ENCODE measurements at regions not wholly inside any gene's neighbourhood (a gene's known extent, or its start where the extent isn't known, plus 50 kb on each side); places are given as distances from the start of the nearest gene placed in this dataset.

DNA sequence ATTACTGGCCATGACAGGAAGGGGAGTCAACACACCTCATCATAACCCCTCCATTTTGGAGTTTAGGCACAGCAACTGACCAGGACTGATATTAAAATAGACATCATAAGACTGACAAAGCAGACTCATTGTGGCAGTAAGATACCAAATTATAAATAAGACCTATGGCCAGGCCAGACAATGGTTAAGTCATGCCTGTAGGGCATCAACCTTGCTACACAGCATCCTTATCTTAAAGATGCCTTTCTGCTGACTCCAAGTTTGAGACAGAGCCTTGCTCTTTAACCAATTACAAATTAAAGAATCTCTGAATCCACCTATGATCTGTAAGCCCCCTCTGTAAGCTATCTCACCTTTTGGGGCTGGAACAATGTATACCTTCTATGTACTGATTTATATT, 65.5 kb downstream of the VCX2 start:
- Histone ChIP-seq H3K79me2 (ENCODE audit: control insufficient read depth, low read length) (no peaks in the 10 kb centered on the region), H3K27me3 (ENCODE audit: control insufficient read depth, low read length) (no peaks in the 10 kb centered on the region), H3K4me1 (ENCODE audit: control insufficient read depth, low read length) (no peaks in the 10 kb centered on the region), H3K9me2 (replicated peaks; ENCODE audit: control insufficient read depth, low read length) (no peaks in the 10 kb centered on the region), H4K20me1 (ENCODE audit: control insufficient read depth, insufficient read depth, low read depth, low read length) (no peaks in the 10 kb centered on the region), H3K4me2 (ENCODE audit: low read length) (no peak overlapping the region), H3K27ac (ENCODE audit: low read depth, low read length) (no peak overlapping the region), H3K36me3 (ENCODE audit: control insufficient read depth, low read length) (no peaks in the 10 kb centered on the region), H3K4me3 (ENCODE audit: low read length) (no peak overlapping the region), H3F3A (ENCODE audit: control insufficient read depth, insufficient read depth) (no peaks in the 10 kb centered on the region), H3K9me3 (ENCODE audit: control insufficient read depth, insufficient read depth, low read length) (no peaks in the 10 kb centered on the region)
- no peak for TF ChIP-seq EZH2phosphoT487 (IDR thresholded peaks at IDR 0.05; ENCODE audit: borderline replicate concordance, low read length)
- TF ChIP-seq, protein P1, sequence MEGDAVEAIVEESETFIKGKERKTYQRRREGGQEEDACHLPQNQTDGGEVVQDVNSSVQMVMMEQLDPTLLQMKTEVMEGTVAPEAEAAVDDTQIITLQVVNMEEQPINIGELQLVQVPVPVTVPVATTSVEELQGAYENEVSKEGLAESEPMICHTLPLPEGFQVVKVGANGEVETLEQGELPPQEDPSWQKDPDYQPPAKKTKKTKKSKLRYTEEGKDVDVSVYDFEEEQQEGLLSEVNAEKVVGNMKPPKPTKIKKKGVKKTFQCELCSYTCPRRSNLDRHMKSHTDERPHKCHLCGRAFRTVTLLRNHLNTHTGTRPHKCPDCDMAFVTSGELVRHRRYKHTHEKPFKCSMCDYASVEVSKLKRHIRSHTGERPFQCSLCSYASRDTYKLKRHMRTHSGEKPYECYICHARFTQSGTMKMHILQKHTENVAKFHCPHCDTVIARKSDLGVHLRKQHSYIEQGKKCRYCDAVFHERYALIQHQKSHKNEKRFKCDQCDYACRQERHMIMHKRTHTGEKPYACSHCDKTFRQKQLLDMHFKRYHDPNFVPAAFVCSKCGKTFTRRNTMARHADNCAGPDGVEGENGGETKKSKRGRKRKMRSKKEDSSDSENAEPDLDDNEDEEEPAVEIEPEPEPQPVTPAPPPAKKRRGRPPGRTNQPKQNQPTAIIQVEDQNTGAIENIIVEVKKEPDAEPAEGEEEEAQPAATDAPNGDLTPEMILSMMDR (IDR thresholded peaks at IDR 0.05; ENCODE audit: low read depth, low read length, poor library complexity, severe bottlenecking), result no peak

DNA sequence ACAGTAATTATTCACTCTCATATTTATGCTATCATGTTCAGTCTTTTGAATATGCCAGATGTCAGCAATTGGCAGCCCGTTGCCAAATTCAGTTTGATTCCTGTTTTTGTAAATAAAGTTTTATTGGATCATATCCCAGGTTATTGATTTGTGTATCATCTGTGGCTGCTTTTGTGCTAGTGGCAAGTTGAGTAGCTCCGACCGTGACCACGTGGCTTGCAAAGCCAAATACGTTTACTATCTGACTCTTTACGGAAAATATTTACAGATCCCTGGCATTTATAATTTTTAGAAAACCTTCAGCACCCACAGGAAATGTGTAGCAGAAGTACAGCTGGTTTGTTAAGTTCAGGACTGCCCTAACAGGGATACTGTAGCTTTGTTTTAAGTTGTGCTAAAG, 67.4 kb downstream of the VCX2 start:
- H3K9me2 ChIP-seq (replicated peaks; ENCODE audit: control insufficient read depth, low read length), result no peaks in the 10 kb centered on the region
- no peaks in the 10 kb centered on the region for H3K9me3 ChIP-seq (ENCODE audit: control insufficient read depth, insufficient read depth, low read length)
- no peaks in the 10 kb centered on the region for H3K36me3 ChIP-seq (ENCODE audit: control insufficient read depth, low read length)
- no peaks in the 10 kb centered on the region for H3K4me1 ChIP-seq (ENCODE audit: control insufficient read depth, low read length)
- TF ChIP-seq EZH2phosphoT487 (IDR thresholded peaks at IDR 0.05; ENCODE audit: borderline replicate concordance, low read length), result no peak
- no peak overlapping the region for H3K27ac ChIP-seq (ENCODE audit: low read depth, low read length)
- no peak overlapping the region for H3K4me3 ChIP-seq (ENCODE audit: low read length)
- H3F3A ChIP-seq (ENCODE audit: control insufficient read depth, insufficient read depth), result no peaks in the 10 kb centered on the region
- H3K79me2 ChIP-seq (ENCODE audit: control insufficient read depth, low read length), result no peaks in the 10 kb centered on the region
- no peaks in the 10 kb centered on the region for H4K20me1 ChIP-seq (ENCODE audit: control insufficient read depth, insufficient read depth, low read depth, low read length)
- no peak overlapping the region for H3K4me2 ChIP-seq (ENCODE audit: low read length)
- H3K27me3 ChIP-seq (ENCODE audit: control insufficient read depth, low read length), result no peaks in the 10 kb centered on the region

DNA sequence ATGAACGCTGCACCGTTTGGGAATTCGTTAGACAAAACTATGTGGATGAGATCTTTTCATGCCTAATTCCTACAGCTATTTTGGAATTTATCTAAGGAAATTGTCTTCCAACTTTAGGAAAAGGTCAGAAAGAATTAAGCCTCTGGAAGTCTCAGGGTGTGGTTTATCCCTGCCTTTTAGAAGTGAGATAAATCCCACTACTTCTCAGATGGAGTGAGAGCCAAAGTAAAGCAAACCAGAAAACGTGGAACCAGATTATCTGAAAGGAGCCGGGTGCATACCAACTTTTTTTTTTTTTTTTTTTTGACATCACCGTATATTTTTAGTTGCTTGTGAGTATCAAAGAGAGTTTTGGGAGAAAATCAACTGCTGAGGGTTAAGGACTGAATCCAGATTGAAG, 79.6 kb downstream of the VCX2 start:
- Histone ChIP-seq H3K27me3 (ENCODE audit: control insufficient read depth, low read length) (no peaks in the 10 kb centered on the region), H3K4me3 (ENCODE audit: low read length) (no peak overlapping the region), H3F3A (ENCODE audit: control insufficient read depth, insufficient read depth) (no peaks in the 10 kb centered on the region), H3K9me2 (replicated peaks; ENCODE audit: control insufficient read depth, low read length) (no peaks in the 10 kb centered on the region), H3K79me2 (ENCODE audit: control insufficient read depth, low read length) (no peaks in the 10 kb centered on the region), H3K27ac (ENCODE audit: low read depth, low read length) (no peak overlapping the region), H3K4me2 (ENCODE audit: low read length) (no peak overlapping the region), H3K4me1 (ENCODE audit: control insufficient read depth, low read length) (no peaks in the 10 kb centered on the region), H3K36me3 (ENCODE audit: control insufficient read depth, low read length) (no peaks in the 10 kb centered on the region), H3K9me3 (ENCODE audit: control insufficient read depth, insufficient read depth, low read length) (no peaks in the 10 kb centered on the region), H4K20me1 (ENCODE audit: control insufficient read depth, insufficient read depth, low read depth, low read length) (no peaks in the 10 kb centered on the region)
- TF ChIP-seq, protein P1 (IDR thresholded peaks at IDR 0.05; ENCODE audit: low read depth, low read length, poor library complexity, severe bottlenecking), result no peak
- no peak for TF ChIP-seq EZH2phosphoT487 (IDR thresholded peaks at IDR 0.05; ENCODE audit: borderline replicate concordance, low read length)

DNA sequence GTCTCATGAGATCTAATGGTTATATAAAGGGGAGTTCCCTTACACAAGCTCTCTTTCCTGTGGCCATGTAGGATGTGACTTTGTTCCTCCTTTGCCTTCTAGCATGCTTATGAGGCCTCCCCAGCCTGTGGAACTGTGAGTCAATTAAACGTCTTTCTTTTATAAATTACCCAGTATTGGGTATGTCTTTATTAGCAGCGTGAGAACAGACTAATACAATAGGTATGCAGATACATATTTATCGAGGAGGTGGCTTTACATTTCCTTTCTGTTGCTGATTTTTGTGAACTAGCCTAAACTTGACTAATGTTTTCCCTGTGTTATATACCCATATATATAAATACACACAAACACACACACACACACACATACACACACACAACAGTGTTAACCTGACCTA, 80.2 kb downstream of the VCX2 start:
- no peaks in the 10 kb centered on the region for H4K20me1 ChIP-seq (ENCODE audit: control insufficient read depth, insufficient read depth, low read depth, low read length)
- H3K4me3 ChIP-seq (ENCODE audit: low read length), result no peak overlapping the region
- no peaks in the 10 kb centered on the region for H3F3A ChIP-seq (ENCODE audit: control insufficient read depth, insufficient read depth)
- no peak overlapping the region for H3K27ac ChIP-seq (ENCODE audit: low read depth, low read length)
- H3K36me3 ChIP-seq (ENCODE audit: control insufficient read depth, low read length), result no peaks in the 10 kb centered on the region
- H3K4me1 ChIP-seq (ENCODE audit: control insufficient read depth, low read length), result no peaks in the 10 kb centered on the region
- TF ChIP-seq, protein P1 (IDR thresholded peaks at IDR 0.05; ENCODE audit: low read depth, low read length, poor library complexity, severe bottlenecking), result no peak
- TF ChIP-seq EZH2phosphoT487 (IDR thresholded peaks at IDR 0.05; ENCODE audit: borderline replicate concordance, low read length), result no peak
- H3K4me2 ChIP-seq (ENCODE audit: low read length), result no peak overlapping the region
- H3K9me2 ChIP-seq (replicated peaks; ENCODE audit: control insufficient read depth, low read length), result no peaks in the 10 kb centered on the region
- H3K79me2 ChIP-seq (ENCODE audit: control insufficient read depth, low read length), result no peaks in the 10 kb centered on the region
- H3K9me3 ChIP-seq (ENCODE audit: control insufficient read depth, insufficient read depth, low read length), result no peaks in the 10 kb centered on the region
- H3K27me3 ChIP-seq (ENCODE audit: control insufficient read depth, low read length), result no peaks in the 10 kb centered on the region
